VCaP (cell line): ENCODE measurements at regions not wholly inside any gene's neighbourhood (a gene's known extent, or its start where the extent isn't known, plus 50 kb on each side); places are given as distances from the start of the nearest gene placed in this dataset.

Source experiments
- H3K27ac ChIP-seq: fragments of 450-650 bp; 2 replicates; pipeline ENCODE4 v1.5.1; 2017
- CTCF ChIP-seq: fragments of 450-650 bp; conservative IDR thresholded peaks from 2 replicates; pipeline ENCODE4 v1.5.1; 2017; ENCODE audit warnings: mild to moderate bottlenecking, moderate library complexity

DNA sequence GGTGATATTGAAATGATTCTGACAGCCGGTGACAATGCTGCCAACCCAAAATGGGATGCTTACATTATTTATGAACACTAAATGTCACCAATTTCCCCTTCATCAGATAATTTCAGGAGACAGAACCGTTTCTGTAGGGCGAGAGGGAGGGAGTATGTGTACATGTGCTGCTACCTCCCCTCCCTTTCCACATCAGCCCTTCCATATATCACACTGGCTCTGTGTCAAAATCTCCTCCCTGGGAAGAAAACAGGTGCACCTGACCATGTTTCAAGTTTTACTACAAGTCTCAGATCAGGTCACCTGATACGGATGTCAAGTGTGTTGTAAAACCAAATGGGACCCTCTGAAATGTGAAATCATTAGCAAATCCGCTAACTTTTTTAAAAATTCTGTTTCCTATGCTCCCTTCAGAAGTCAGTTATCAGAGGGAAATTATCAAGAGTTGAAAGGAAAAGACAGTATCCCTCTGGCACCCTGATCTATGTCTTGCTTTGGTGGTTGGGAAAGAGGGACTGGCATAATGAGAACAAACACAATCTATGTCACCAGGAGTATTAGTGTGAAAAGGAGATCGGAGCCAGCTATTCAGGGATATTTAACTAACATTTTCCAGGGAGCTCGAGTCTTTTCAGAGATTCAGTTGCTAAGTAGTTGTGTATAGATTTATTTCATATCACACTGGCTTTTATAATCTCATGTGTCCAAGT lies 1002.3 kb upstream of the CDH8 start:
- no peak overlapping the region for H3K27ac ChIP-seq
- TF ChIP-seq CTCF = no peak

DNA sequence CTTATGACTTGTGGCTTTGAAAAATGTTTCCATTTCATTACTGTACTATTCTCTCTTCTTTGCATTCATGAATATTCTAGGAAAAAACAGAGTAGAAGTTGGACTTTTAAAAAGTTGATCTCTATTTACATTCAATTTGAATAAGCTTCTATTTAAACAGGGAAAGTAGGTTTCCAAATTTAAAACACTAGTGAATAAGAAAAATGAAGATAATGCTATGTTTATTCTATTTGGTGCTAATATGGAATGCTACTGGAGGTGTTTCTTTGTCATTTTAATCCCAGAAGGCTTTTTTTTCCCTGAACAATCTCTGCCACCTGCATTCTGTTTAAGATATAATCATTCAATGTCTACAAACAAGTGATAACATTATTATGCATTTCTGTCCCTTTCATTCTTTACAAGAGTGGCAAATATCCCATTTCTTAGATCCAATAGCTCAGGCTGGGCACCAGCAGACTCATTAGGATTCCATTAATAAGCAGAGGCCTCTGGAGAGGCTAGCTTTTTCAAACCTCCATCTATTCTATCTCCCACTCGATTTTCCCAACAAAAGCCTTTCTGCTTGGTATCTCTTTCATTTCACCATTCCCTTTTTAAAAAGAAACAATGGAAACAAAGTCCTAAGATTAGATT lies 1001.6 kb upstream of the CDH8 start:
- no peak overlapping the region for H3K27ac ChIP-seq
- TF ChIP-seq CTCF = no peak

- no peak overlapping the region for H3K27ac ChIP-seq
- no peak for TF ChIP-seq CTCF
These were observed 982.5 kb upstream of the CDH8 start for GRCh38 chr16:63018581-63019223.

- H3K27ac ChIP-seq = no peak overlapping the region
- TF ChIP-seq CTCF = no peak
These were observed 972.5 kb upstream of the CDH8 start for GRCh38 chr16:63008688-63009087.

DNA sequence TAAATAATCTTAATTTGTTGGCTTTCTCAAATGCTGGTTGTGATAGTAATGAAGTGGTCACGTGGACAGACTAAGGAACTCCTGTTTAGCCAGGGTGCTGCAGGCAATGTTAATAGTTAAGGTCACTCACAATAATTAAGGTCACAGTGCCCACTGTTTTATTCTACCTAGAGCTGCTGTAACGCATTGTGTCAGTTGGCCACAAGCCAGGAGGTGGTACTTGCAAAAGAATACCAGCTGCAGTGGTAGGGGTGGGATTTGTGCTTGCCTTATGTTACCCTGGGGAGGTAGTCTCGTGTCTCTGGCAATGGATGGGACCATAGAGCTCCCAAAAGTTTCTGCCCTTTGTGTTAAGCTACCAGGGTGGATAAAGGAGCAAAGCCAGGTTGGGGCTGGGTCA lies 969.1 kb upstream of the CDH8 start:
- no peak for TF ChIP-seq CTCF

GRCh38 chr16:62989480-62989879 lies 953.2 kb upstream of the CDH8 start:
- no peak for TF ChIP-seq CTCF
- H3K27ac ChIP-seq = no peak overlapping the region

More for the DNA sequence above, 969.1 kb upstream of the CDH8 start:
- no peak overlapping the region for H3K27ac ChIP-seq

DNA sequence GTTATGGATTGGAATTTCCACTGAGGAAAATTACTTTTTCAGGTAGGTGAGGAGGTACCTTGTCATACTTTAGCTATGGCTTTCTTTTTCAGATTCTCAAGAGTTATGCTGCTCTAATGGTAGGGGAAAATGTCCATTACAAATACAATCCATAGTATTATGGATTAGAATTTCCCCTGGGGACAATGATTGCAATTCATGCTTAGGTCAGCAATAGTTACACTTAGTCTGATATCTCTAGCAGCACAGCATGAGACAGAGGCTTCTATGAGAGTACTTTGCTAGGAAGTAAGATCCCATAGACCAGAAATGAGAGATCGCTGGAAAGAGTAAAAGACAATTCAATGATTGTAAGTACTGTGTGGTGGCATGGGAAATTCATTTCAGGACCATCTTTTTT lies 949.5 kb upstream of the CDH8 start:
- no peak overlapping the region for H3K27ac ChIP-seq
- no peak for TF ChIP-seq CTCF
